ENCODE measurements at regions not wholly inside any gene's neighbourhood (a gene's known extent, or its start where the extent isn't known, plus 50 kb on each side); places are given as distances from the start of the nearest gene placed in this dataset.

DNA sequence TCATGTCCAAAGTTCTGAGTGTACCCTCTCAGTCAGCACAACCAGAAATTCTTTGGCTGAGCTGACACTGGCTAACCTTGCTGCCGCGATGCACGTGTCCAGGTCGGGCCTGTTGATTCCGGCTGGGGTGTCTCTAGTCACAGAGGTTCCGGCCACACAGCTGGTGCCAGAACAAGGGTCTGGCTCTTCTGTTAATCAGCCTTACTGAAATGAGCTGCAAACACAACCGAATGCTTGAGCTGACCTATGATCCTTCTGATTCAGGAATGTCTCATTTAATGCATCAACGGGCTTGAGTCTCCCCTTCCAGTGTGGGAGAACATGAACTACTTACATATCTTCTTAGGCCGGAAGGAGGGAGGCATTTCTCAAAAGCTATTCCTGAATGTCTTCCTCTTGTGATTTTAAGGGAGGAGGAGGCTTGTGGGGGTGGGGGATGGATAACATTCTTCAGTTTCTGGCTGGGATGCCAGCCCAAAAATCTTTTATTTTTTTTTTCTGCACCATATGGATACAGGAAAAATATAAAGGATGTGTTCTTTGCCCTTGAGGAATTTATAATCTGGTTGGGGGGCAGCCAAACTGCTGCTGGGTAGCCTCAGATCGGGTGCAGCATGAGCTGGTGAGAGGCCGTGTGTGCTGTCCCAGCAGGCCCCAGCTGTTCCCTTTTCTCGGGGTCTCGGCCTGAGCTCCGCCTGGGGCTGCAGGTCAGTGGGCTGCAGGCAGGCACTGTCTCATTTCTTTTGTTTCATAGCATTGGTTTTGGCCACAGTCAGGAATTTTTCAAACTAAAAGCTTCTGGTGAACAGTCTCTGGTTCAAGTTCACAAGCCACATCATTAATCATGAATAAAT is 319.1 kb upstream of the TBL1XR1 start:
- no peak for DNase-seq

DNA sequence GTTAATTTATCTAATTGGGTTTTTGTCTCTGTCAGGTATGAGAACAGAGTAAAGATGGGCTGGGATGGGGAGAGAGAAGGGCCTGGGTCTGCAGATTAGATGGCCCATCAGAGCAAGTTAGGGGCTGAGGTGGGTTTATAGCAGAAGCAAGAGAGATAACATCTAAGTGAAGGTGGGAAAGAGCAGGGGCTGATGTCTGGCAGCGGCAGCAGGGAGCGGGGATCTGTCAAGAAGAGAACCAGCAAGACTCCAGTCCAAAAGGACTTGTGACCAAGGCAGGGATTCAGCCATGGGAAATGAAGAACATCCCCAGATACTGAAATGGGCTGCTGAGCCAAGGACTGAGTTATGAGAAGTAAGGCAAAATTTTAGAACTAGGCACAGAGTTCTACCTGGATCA is 320.6 kb upstream of the TBL1XR1 start:
- no peak for DNase-seq

DNA sequence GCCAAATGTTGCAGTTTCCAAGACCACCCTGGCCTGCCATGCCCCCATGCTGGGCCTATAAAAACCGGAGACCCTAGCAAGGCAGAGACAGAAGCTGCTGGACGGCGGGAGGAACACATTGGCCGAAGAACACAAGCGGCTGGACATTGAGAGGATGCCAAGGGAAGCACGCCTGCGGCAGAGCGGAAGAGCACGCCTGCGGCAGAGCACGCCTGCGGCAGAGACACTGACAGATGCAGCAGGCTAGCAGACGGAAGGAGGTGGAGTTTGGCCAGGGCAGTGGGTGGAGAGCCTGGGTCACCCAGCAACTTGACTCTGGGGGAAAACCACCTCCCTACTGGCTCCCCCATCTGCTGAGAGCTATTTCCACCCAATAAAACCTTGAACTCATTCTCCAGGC is 322.3 kb upstream of the TBL1XR1 start:
- no peak for DNase-seq

DNA sequence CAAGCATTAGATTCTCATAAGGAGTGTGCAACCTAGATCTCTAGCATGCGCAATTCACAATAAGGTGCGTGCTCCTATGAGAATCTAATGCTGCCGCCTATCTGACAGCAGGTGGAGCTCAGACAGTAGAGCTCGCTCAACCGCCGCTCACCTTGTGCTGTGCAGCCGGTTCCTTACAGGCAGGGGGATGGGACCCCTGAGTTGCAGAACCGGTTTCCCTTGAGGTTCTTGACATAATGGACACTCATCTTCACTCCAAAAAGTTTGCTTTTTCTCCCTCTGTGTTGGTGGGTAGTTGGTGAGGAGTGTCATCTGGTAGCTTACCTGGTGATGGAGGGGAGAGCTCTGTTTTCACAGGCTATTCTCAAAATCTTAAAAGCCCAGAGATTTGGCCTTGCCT is 324.0 kb upstream of the TBL1XR1 start:
- DNase-seq = no peak

DNA sequence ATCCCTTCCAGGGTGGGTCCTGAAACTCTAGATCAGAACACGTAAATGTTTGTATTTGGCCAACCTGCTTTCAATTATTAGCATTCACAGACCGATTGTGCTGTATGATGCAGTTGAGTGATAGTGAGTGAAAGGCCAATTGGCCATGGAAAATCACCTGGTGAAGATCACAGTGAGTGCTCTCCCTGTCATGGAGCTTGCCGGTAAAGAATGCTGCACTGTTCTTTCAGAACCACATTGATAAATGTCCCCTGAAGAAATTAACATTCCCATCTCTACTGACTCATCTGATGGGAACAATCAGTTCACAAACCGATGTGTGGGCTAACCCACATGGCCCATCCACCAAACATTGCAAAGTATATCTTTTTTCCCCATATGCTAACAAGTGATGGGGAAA is 324.8 kb upstream of the TBL1XR1 start:
- no peak for DNase-seq

DNA sequence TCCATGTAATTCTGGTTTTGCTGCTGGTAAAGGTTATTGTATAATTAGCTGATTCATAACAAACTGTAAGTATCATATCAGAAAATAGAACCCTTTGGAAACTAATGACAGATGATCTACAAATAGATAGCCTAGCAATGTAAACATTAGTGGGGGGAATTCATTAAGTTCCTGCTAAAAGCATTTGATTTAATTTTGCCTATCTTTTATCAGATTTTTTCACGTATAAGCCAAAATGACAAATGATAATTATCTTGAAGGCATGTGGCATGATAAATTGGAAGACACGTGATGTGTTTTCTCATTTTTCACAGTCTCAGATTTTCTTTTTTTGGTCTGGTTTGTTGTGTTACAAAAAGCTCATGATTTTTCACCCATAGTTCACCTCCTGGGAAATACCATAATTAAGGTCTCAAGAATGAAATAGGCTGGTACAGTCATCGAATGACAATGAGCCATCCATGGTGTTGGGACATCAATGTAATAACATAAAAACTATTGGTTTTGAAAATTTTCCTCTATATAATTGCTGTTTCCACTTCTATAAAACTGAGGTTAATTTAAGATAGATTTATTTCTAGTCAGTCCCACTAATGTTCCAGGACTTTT is 325.9 kb upstream of the TBL1XR1 start:
- DNase-seq = no peak

- DNase-seq = no peak
Measured at GRCh38 chr3:177523872-177524438, 326.7 kb upstream of the TBL1XR1 start.

- DNase-seq = no peak
Measured at GRCh38 chr3:177524742-177525141, 327.5 kb upstream of the TBL1XR1 start.

- no peak for DNase-seq
Measured at GRCh38 chr3:177525414-177525813, 328.1 kb upstream of the TBL1XR1 start.

DNA sequence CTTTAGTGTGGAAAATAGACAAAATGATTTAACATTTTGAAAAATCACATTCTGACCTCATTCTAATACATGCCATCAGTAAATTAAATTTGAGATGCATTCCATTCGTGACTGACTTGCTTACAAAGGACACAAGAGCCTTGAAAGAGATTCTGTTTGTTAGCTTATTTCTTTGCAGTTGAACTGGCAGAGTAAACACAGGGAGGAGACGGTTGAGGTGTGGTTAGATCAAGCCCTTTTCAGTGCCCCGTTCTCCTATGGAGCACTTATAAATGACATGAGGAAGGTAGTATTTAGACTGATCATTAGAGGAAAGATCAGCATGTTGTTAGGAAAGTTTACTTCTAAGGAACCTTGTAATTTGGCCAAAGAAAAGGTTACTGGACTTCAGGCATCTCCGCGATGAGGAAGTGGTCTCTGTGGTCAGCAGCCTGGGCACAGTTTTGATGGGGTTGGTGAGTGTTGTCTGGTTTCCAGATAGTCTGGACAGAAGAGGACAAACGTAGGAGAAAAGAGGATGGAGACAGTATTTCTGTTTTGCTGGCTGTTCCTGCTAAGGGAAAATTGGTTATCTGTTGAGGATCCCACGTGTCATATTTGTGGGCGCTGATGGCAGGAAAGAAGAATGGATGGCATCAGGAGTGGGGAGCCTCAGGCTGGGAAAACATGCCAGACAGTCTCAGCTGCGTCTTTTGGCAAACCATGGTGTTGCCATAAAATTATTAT is 328.9 kb upstream of the TBL1XR1 start:
- DNase-seq = no peak

DNA sequence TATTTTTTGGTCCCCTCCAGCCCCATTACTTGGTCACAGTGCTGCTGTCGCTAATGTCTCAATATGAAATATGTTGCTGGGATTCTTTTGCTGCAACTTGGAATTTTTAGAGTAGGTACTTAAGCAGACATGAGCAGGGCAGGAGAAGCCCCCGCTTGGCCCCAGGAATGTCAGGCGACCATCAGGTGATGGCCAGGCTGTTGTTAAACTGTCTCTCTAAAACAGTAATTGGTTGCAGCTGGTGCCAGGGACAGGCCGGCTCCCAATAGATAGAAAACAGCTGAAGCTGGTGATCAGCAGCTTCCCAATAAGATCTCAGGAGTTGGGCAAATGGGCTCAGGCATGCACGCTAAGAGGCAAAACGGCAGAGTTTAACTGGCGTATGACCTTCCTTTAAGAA is 329.9 kb upstream of the TBL1XR1 start:
- DNase-seq = no peak

- DNase-seq = no peak
Measured at GRCh38 chr3:177528306-177529070, 331.2 kb upstream of the TBL1XR1 start.

- no peak for DNase-seq
Measured at GRCh38 chr3:177529071-177529550, 331.8 kb upstream of the TBL1XR1 start.

- no peak for DNase-seq
Measured at GRCh38 chr3:177529716-177530335, 332.5 kb upstream of the TBL1XR1 start.

DNA sequence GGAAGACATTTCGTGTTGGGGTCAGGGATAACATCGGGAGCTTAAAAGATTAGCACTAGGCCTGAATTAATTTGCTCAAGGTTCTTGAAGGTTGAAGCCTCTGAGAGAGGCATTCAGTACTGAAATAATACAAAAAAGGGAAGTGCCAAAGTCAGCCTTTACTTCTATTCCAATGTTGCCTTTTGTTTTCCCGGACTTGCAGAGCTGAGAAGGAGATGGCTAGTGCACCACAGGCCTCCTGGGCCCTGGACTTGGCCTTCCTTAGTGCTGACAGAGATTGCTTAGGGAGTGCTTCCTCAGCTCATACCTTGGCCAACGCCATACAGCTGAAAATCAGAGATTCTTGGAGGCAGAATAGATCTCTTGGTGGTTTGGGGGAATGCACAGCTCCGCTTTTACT is 333.6 kb upstream of the TBL1XR1 start:
- no peak for DNase-seq

GRCh38 chr3:177536873-177537272 is 339.6 kb upstream of the TBL1XR1 start:
- DNase-seq = no peak

GRCh38 chr3:177537612-177538011 is 340.3 kb upstream of the TBL1XR1 start:
- no peak for DNase-seq

- DNase-seq = no peak
Measured at GRCh38 chr3:177538048-177538749, 340.9 kb upstream of the TBL1XR1 start.

DNA sequence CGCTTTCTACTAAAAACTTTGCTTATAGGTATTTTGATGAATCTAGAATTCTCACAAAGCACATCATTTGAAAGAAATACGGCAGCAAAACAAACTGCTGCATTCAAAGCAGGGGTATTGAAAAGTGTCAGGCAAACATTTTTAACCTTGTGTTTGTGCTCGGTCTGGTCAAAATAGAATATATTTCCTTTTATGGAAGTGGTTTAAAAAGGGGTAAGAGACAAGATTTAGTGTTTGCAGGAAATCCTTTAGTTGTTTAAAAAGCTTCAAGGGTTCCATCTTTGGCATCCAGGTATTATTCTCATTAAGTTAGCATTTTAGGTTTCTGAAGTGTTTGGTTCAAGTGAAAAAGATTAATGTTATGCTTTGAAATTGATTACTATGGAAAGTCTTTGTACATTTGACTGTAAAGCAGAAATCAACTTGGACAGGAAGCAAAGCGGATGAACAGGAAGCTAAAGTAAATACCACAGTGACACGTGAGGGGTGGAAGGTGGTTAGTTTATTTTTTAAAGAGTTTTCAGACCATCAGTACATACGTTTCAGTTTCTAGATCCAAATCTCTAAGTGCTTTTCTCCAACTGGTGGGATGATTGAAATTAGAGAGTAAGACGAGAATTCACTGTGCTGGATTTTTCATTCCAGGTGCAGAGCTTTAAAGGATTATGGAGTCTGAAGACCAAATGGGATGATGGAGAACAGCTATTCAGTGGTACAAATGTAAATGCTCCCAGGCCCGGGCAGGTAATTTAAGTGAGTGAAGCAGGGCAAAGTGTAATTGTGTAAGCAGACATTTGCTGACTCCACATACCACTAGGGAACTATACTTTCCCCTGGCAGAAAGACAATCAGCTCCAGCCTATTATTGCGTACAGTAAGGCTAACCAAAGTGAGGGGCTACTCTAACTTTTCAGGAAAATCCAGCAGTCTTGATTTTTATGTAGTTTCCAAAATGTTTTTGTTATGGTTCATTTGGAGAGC is 341.8 kb upstream of the TBL1XR1 start:
- no peak for DNase-seq

- no peak for DNase-seq
Measured at GRCh38 chr3:177541541-177541940, 344.3 kb upstream of the TBL1XR1 start.

Measured in activated CD4-positive, alpha-beta T cell treated with anti-CD3 and anti-CD28 coated beads for 4 hours (primary cell).